ENCODE measurements at regions not wholly inside any gene's neighbourhood (a gene's known extent, or its start where the extent isn't known, plus 50 kb on each side); places are given as distances from the start of the nearest gene placed in this dataset.
"Not testable (repeated sequence)": the region's sequence is repeated elsewhere in the genome, so short reads cannot be mapped to it uniquely, and the experiment has no call there.

GRCh38 chr2:87643165-87643564, 104.7 kb upstream of the PLGLB2 start:
- TF ChIP-seq CTCF (IDR thresholded peaks at IDR 0.05 in 8 of 11, conservative IDR thresholded peaks at IDR 0.05 in 3 of 11); POLR2AphosphoS5 (IDR thresholded peaks at IDR 0.05): not testable (repeated sequence)

Measured in spleen (tissue), 7 donors.